ENCODE measurements at regions not wholly inside any gene's neighbourhood (a gene's known extent, or its start where the extent isn't known, plus 50 kb on each side); places are given as distances from the start of the nearest gene placed in this dataset.

DNA sequence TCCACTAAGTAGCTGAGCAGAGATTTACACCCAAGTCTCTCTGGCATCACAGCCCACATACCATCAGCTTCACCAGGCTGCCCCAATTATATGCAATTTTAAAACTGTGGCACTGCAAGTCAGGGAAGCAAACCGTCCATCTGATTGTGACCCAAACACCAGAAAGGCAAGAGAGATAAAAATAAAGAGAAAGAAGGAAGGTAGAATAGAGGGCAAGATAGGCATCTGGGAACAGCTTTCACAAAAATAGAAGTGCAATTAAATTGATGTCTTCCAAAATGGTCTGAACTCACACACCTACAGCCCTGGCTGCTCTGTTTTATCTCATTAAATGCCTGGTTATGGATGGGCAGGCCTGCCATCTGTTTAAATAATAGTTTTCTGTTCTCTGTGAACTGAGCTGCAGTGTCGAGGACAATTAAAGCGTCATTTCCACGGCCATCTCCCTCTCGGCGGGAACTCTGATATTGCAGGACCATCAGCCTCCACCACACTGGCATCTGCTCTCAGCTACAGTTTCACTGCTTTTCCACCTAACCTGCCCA is 509.1 kb downstream of the INHBA start:
- H3K4me3 Mint-ChIP-seq: no peak overlapping the region
- no peaks in the 10 kb centered on the region for H3K27me3 Mint-ChIP-seq (ENCODE audit: low read depth in 2 of 2)
- no peaks in the 10 kb centered on the region for H3K9me3 ChIP-seq (ENCODE audit: control insufficient read depth, insufficient read depth, low read length)
- H3K27ac Mint-ChIP-seq: no peak overlapping the region
- no peak for TF ChIP-seq CTCF (IDR thresholded peaks at IDR 0.05)
- no peak for DNase-seq
- H3K4me3 ChIP-seq (ENCODE audit: low read length): no peak overlapping the region
- H3K36me3 Mint-ChIP-seq: no peaks in the 10 kb centered on the region
- no peaks in the 10 kb centered on the region for H3K36me3 ChIP-seq (ENCODE audit: control insufficient read depth, insufficient read depth, low read length)
- WGBS (ENCODE audit: insufficient coverage): 96% methylated on average over 6 of the region's 6 CpGs
- intact Hi-C loops (cut with micrococcal nuclease): no loop called here
- H3K4me1 ChIP-seq (ENCODE audit: control insufficient read depth, insufficient read depth, low read length): no peaks in the 10 kb centered on the region
- no peaks in the 10 kb centered on the region for H3K4me1 Mint-ChIP-seq
- H3K9me3 Mint-ChIP-seq: peaks cover 5 to 8% of the 10 kb centered on the region in 2 donors
- ATAC-seq: no peak
- no peaks in the 10 kb centered on the region for H3K27me3 ChIP-seq (ENCODE audit: control insufficient read depth, insufficient read depth, low read length)
- no peak overlapping the region for H3K27ac ChIP-seq (ENCODE audit: low read length)

DNA sequence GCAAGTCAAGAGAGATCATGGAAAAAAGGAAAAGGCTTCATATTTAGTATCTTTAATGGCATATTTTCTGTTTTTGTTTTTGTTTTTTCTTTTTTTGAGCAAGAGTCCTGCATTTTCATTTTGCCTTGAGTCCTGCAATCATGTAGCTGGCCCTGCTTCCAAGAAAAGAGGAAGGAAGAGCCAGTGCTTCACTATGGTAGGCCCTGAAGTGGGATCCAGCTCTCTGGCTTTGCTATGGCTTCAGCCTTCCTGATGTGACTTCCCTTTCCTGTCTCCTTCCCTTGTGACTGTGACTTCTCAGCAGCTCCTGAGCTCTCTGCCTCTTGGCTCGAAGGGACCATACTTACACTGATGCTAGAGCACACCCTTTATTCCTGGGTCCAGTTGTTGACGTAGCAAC is 512.3 kb downstream of the INHBA start:
- no peaks in the 10 kb centered on the region for H3K9me3 ChIP-seq (ENCODE audit: control insufficient read depth, insufficient read depth, low read length)
- intact Hi-C loops (cut with micrococcal nuclease): no loop called here
- peaks cover 4 to 18% of the 10 kb centered on the region in 2 donors for H3K9me3 Mint-ChIP-seq
- no peaks in the 10 kb centered on the region for H3K36me3 Mint-ChIP-seq
- H3K27ac Mint-ChIP-seq: no peak overlapping the region
- H3K27me3 ChIP-seq (ENCODE audit: control insufficient read depth, insufficient read depth, low read length): no peaks in the 10 kb centered on the region
- DNase-seq (no peak), ATAC-seq (no peak)
- H3K4me1 Mint-ChIP-seq: no peaks in the 10 kb centered on the region
- no peaks in the 10 kb centered on the region for H3K4me1 ChIP-seq (ENCODE audit: control insufficient read depth, insufficient read depth, low read length)
- no peak overlapping the region for H3K27ac ChIP-seq (ENCODE audit: low read length)
- no peaks in the 10 kb centered on the region for H3K27me3 Mint-ChIP-seq (ENCODE audit: low read depth in 2 of 2)
- no peaks in the 10 kb centered on the region for H3K36me3 ChIP-seq (ENCODE audit: control insufficient read depth, insufficient read depth, low read length)
- TF ChIP-seq CTCF (IDR thresholded peaks at IDR 0.05): no peak
- H3K4me3 Mint-ChIP-seq: no peak overlapping the region
- H3K4me3 ChIP-seq (ENCODE audit: low read length): no peak overlapping the region
- WGBS (ENCODE audit: insufficient coverage): 53% methylated on average over 2 of the region's 2 CpGs

DNA sequence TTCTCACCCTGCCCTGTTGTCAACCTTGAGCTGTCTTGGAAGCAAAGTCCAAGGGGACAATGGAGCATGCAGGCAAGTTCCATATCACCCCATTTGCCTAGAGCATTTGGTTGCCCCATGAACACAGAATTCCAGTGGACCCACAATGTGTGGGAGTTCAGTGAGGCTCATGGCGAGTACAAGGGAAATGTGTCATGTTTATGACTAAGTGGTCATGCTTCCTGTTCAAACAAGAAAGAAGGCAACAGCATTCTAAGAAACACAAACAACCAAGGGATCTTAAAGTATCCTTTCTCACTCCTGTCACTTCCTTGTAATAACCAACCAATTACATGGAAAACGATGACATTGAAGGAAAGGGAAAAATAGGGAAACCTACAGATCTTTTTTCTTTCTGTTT is 513.0 kb downstream of the INHBA start:
- peaks cover 2 to 16% of the 10 kb centered on the region in 2 donors for H3K9me3 Mint-ChIP-seq
- Histone ChIP-seq H3K4me1 (ENCODE audit: control insufficient read depth, insufficient read depth, low read length) (no peaks in the 10 kb centered on the region), H3K9me3 (ENCODE audit: control insufficient read depth, insufficient read depth, low read length) (no peaks in the 10 kb centered on the region), H3K4me3 (ENCODE audit: low read length) (no peak overlapping the region), H3K36me3 (ENCODE audit: control insufficient read depth, insufficient read depth, low read length) (no peaks in the 10 kb centered on the region), H3K27me3 (ENCODE audit: control insufficient read depth, insufficient read depth, low read length) (no peaks in the 10 kb centered on the region), H3K27ac (ENCODE audit: low read length) (no peak overlapping the region)
- no peak overlapping the region for H3K27ac Mint-ChIP-seq
- intact Hi-C loops (cut with micrococcal nuclease): no loop called here
- WGBS (ENCODE audit: insufficient coverage): 86% methylated on average over 1 of the region's 2 CpGs
- no peak for TF ChIP-seq CTCF (IDR thresholded peaks at IDR 0.05)
- DNase-seq: no peak
- no peak for ATAC-seq
- H3K4me1 Mint-ChIP-seq: no peaks in the 10 kb centered on the region
- H3K27me3 Mint-ChIP-seq (ENCODE audit: low read depth in 2 of 2): no peaks in the 10 kb centered on the region
- no peaks in the 10 kb centered on the region for H3K36me3 Mint-ChIP-seq
- H3K4me3 Mint-ChIP-seq: no peak overlapping the region

All from natural killer cell (primary cell).